ENCODE measurements at regions not wholly inside any gene's neighbourhood (a gene's known extent, or its start where the extent isn't known, plus 50 kb on each side); places are given as distances from the start of the nearest gene placed in this dataset.

GRCh38 chr11:112748252-112748651, 213.0 kb upstream of the NCAM1 start:
- TF ChIP-seq ARNT (IDR thresholded peaks at IDR 0.05) (no peak), SP1 (IDR thresholded peaks at IDR 0.05) (no peak), NFRKB (IDR thresholded peaks at IDR 0.05) (no peak), FOXM1 (IDR thresholded peaks at IDR 0.05; ENCODE audit: borderline replicate concordance) (no peak), ELF4 (IDR thresholded peaks at IDR 0.05) (no peak), FOXA1 (IDR thresholded peaks at IDR 0.05) (no peak), HDGF (IDR thresholded peaks at IDR 0.05; ENCODE audit: borderline replicate concordance) (no peak), PKNOX1 (IDR thresholded peaks at IDR 0.05) (no peak), BHLHE40 (IDR thresholded peaks at IDR 0.05; ENCODE audit: borderline replicate concordance) (no peak), L3MBTL2 (conservative IDR thresholded peaks at IDR 0.05) (no peak), SUZ12 (IDR thresholded peaks at IDR 0.05) (no peak), FOXK2 (IDR thresholded peaks at IDR 0.05) (no peak), TARDBP (IDR thresholded peaks at IDR 0.05) (no peak)
